ENCODE measurements at regions not wholly inside any gene's neighbourhood (a gene's known extent, or its start where the extent isn't known, plus 50 kb on each side); places are given as distances from the start of the nearest gene placed in this dataset.

GRCh38 chr1:30058970-30059369 lies 664.4 kb downstream of the MATN1 start:
- Histone ChIP-seq H3K36me3 (replicated peaks) (no peaks in the 10 kb centered on the region), H3K27ac (no peak overlapping the region), H3K4me3 (ENCODE audit: low read depth, low read length) (no peak overlapping the region), H3K27me3 (replicated peaks) (peaks cover 2% of the 10 kb centered on the region)
- DNase-seq = peak; percentile 86
- in situ Hi-C loops (cut with HindIII; ENCODE audit: low pct_ligation_motif_present, low sequenced_read_pairs) = no loop called here
- TF ChIP-seq CTCF (IDR thresholded peaks at IDR 0.05; ENCODE audit: low read depth, low read length, missing control alignments) = no peak

- TF ChIP-seq CTCF (IDR thresholded peaks at IDR 0.05; ENCODE audit: low read depth, low read length, missing control alignments) = no peak
- in situ Hi-C loops (cut with HindIII; ENCODE audit: low pct_ligation_motif_present, low sequenced_read_pairs) = no loop called here
- Histone ChIP-seq H3K27ac (no peak overlapping the region), H3K36me3 (replicated peaks) (no peaks in the 10 kb centered on the region), H3K27me3 (replicated peaks) (peaks cover 3% of the 10 kb centered on the region), H3K4me3 (ENCODE audit: low read depth, low read length) (no peak overlapping the region)
- DNase-seq = no peak
Observed at GRCh38 chr1:30054126-30054525, 669.3 kb downstream of the MATN1 start.

GRCh38 chr1:30052178-30052577 lies 671.2 kb downstream of the MATN1 start:
- Histone ChIP-seq H3K36me3 (replicated peaks) (no peaks in the 10 kb centered on the region), H3K27me3 (replicated peaks) (peaks cover 3% of the 10 kb centered on the region), H3K4me3 (ENCODE audit: low read depth, low read length) (no peak overlapping the region), H3K27ac (no peak overlapping the region)
- no peak for DNase-seq
- in situ Hi-C loops (cut with HindIII; ENCODE audit: low pct_ligation_motif_present, low sequenced_read_pairs) = no loop called here
- TF ChIP-seq CTCF (IDR thresholded peaks at IDR 0.05; ENCODE audit: low read depth, low read length, missing control alignments) = no peak

- H3K36me3 ChIP-seq (replicated peaks) = no peaks in the 10 kb centered on the region
- TF ChIP-seq CTCF (IDR thresholded peaks at IDR 0.05; ENCODE audit: low read depth, low read length, missing control alignments) = no peak
Observed at GRCh38 chr1:30051777-30052176, 671.6 kb downstream of the MATN1 start.

GRCh38 chr1:30049748-30050296 lies 673.6 kb downstream of the MATN1 start:
- Histone ChIP-seq H3K27ac (no peak overlapping the region), H3K36me3 (replicated peaks) (no peaks in the 10 kb centered on the region), H3K4me3 (ENCODE audit: low read depth, low read length) (no peak overlapping the region), H3K27me3 (replicated peaks) (peaks cover 3% of the 10 kb centered on the region)
- in situ Hi-C loops (cut with HindIII; ENCODE audit: low pct_ligation_motif_present, low sequenced_read_pairs) = no loop called here
- no peak for DNase-seq
- no peak for TF ChIP-seq CTCF (IDR thresholded peaks at IDR 0.05; ENCODE audit: low read depth, low read length, missing control alignments)

More at GRCh38 chr1:30051777-30052176, 671.6 kb downstream of the MATN1 start:
- in situ Hi-C loops (cut with HindIII; ENCODE audit: low pct_ligation_motif_present, low sequenced_read_pairs) = no loop called here
- DNase-seq = no peak
- H3K27me3 ChIP-seq (replicated peaks) = peaks cover 3% of the 10 kb centered on the region
- no peak overlapping the region for H3K27ac ChIP-seq
- no peak overlapping the region for H3K4me3 ChIP-seq (ENCODE audit: low read depth, low read length)

- no peak for TF ChIP-seq CTCF (IDR thresholded peaks at IDR 0.05; ENCODE audit: low read depth, low read length, missing control alignments)
- Histone ChIP-seq H3K27ac (no peak overlapping the region), H3K36me3 (replicated peaks) (no peaks in the 10 kb centered on the region), H3K27me3 (replicated peaks) (peaks cover 1% of the 10 kb centered on the region), H3K4me3 (ENCODE audit: low read depth, low read length) (no peak overlapping the region)
- DNase-seq = no peak
- in situ Hi-C loops (cut with HindIII; ENCODE audit: low pct_ligation_motif_present, low sequenced_read_pairs) = no loop called here
Observed at GRCh38 chr1:30048905-30049304, 674.5 kb downstream of the MATN1 start.
